Fibroblast of peridontal ligament (primary cell): ENCODE measurements at regions not wholly inside any gene's neighbourhood (a gene's known extent, or its start where the extent isn't known, plus 50 kb on each side); places are given as distances from the start of the nearest gene placed in this dataset.
A peak's percentile ranks its signal among the peaks of the same experiment; 100 is the strongest.
"Not testable (repeated sequence)": the region's sequence is repeated elsewhere in the genome, so short reads cannot be mapped to it uniquely, and the experiment has no call there.

ENCODE experiments used
- DNase-seq: peaks from one replicate; pipeline ENCODE4 v3.0.0-alpha.2; 2010; ENCODE audit errors: extremely low read depth

- DNase-seq, result peak; percentile 77
Observed at GRCh38 chr4:128649575-128650205, 159.8 kb upstream of the JADE1 start.

GRCh38 chr4:128649161-128649560 lies 160.3 kb upstream of the JADE1 start:
- DNase-seq, result no peak

- no peak for DNase-seq
Observed at GRCh38 chr4:128648021-128648420, 161.5 kb upstream of the JADE1 start.

DNA sequence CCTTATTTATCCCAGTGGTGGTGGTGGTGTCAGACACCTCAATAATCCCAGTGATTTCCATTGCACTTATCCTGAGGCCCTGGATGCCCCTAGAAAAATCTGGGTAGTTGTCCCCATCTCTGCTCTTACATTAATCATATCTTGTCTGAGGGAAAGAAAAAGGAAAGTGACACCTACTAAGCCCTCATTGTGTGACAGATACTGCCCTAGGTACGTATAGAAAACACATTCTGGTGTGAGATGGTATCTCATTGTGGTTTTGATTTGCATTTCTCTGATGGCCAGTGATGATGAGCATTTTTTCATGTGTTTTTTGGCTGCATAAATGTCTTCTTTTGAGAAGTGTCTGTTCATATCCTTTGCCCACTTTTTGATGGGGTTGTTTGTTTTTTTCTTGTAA lies 162.6 kb upstream of the JADE1 start:
- not testable (repeated sequence) for DNase-seq

- not testable (repeated sequence) for DNase-seq
Observed at GRCh38 chr4:128644693-128645654, 164.5 kb upstream of the JADE1 start.

DNA sequence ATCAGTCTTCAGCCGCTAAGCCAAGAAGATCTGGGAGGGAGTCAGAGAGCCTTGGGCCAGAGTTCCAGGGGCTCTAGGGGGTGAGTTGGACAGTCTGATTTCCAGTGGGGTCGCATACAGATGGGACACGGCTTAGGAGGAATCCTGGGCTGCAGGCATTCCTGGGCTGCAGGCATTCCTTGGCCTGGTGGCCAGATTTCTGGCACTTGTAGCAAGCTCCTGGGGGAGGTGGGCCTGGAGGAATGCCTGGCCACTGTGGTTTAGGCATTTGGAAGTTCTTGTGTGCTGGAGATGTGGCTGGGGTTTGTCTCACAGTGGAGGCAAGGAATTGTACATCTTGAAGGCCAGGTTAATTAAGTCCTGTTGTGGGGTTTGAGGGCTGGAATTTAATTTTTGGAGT lies 165.4 kb upstream of the JADE1 start:
- DNase-seq, result peak; percentile 54

- not testable (repeated sequence) for DNase-seq
Observed at GRCh38 chr4:128641566-128641965, 167.9 kb upstream of the JADE1 start.

DNA sequence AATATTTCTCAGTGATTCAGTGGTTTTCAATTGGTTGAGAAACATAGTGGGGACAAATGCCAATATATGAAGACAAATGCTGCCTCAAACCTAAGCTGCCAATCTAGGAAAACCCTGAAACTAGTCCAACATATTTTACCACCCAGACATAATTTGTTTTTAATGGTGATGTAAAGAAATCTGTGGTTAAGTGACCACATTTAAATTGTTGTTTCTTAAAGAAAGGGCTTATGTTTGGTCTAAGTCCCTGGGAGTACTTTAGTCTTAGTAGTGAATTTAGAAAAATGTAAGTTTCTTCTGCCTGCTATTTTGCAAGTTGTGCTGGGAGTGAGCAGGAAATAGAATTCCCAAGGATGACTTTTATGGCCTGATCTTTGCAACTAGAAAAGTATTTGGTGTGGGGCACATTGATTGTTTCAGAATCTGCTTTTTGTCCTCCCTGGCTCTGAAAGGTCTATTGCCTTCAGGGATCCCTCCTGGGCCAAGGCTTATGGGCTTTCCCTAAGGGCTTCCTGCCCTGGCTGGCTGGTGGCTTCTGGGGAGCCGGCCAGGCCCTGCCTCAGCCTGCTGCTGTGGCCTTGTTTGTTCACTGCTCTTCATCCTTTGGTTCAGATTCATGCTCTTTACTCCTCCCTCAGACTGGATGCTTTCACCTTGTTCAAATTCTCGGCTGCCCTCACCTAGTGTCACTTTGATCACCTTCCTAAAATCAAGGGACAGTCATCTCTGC lies 169.8 kb upstream of the JADE1 start:
- peak; percentile 57 for DNase-seq

DNA sequence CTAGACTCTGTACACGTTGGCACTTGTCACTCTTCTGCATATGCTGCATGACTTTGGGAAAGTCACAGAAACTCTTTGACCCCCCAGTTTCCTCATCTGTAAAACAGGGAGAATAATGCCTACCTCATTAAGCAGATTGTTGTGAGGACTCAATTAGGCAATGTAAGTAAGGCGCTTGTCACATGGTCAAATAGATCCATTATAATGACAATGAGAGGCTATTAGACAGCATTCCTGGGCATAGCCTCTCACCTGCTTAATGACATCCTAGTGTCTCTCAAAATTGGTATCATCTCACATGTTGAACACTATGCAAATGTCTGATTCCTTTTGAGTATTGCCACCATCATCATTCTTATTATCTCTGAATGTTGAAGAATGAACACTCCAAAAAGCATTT lies 172.6 kb upstream of the JADE1 start:
- DNase-seq, result no peak

DNA sequence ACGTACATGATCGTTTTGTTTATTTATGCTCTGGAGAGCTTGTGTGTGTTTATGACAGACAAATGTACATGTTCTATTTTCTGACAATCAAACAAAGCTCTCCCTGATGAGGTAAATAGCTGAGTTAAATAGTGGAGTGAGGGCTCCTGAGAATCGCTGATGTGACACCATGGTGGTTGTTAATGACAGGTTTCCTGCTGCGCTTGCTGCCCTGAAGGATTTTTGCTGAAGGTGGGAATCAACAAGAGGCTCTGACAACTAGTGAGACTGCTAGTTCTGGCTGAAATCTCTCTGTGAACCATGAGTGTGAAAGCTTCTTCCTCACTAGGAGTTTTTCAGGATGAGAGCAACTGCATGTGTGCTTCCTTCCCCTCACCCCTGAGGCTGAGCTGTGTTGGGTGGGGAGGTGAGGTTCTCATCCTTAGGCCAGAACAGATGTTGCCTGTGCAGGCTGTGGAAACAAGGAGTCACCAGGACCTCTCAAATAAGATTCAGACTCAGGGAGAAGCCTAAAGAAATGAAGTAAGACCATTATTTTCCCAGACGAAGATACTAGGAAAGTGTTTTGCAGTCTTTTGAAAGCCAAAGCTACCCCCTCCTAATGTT lies 173.4 kb upstream of the JADE1 start:
- DNase-seq, result no peak

- no peak for DNase-seq
Observed at GRCh38 chr4:128635141-128635954, 174.2 kb upstream of the JADE1 start.

- no peak for DNase-seq
Observed at GRCh38 chr4:128633067-128633466, 176.4 kb upstream of the JADE1 start.

GRCh38 chr4:128630871-128631270 lies 178.6 kb upstream of the JADE1 start:
- DNase-seq, result no peak

GRCh38 chr4:128623508-128624215 lies 185.8 kb upstream of the JADE1 start:
- DNase-seq, result no peak

GRCh38 chr4:128620279-128620965 lies 189.1 kb upstream of the JADE1 start:
- not testable (repeated sequence) for DNase-seq

DNA sequence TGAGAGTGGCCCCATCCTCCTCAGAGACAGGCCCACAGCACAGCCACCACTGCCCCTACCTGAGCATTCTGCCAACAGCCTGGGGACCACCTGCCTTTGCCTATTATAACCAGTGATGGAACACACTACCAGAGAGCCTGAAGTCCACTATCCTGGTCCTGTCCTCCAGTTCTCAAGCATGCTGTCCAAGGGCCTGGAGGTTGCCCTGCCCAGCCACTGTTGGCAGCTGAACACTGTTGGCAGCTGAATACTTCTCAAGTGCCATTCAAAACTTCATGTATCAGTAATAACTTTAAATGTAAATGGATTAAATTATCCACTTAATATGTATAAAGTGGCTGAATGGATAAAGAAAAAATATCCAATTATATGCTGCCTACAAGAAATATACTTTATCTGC lies 194.3 kb upstream of the JADE1 start:
- no peak for DNase-seq

DNA sequence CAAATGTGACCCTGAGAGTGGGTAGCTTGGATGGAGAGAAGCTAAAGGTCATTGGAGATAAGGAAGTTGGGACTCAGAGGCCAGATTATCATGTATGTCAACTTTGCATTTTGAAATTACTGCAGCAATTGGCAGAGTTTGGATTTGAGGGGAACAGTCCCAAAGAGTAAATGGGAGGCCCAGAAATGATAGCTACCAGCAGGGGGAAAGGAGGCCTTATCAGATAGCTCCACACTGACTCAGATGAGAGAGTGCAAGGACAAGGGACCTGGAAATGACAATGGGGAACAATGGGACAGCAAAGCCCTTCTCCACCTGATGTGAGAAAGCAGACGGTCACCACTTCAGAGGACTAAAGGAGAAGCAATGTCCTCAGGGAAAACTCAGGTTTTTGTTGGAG lies 201.5 kb upstream of the JADE1 start:
- DNase-seq, result no peak

GRCh38 chr4:128606173-128606572 lies 203.3 kb upstream of the JADE1 start:
- DNase-seq, result peak; percentile 14

- DNase-seq, result no peak
Observed at GRCh38 chr4:128604840-128605239, 204.7 kb upstream of the JADE1 start.

- no peak for DNase-seq
Observed at GRCh38 chr4:128604204-128604603, 205.3 kb upstream of the JADE1 start.
